22Rv1 (cell line): ENCODE measurements at regions not wholly inside any gene's neighbourhood (a gene's known extent, or its start where the extent isn't known, plus 50 kb on each side); places are given as distances from the start of the nearest gene placed in this dataset.

Source experiments
- CTCF ChIP-seq: fragments of 450-650 bp; IDR thresholded peaks from 2 replicates; pipeline ENCODE4 v1.5.1; 2017; ENCODE audit warnings: mild to moderate bottlenecking
- ZFX ChIP-seq: fragments of 450-650 bp; IDR thresholded peaks from 2 replicates; pipeline ENCODE4 v1.6.1; 2017; ENCODE audit warnings: antibody characterized with exemption, borderline replicate concordance

GRCh38 chr10:113411456-113411855 is 141.4 kb upstream of the HABP2 start:
- TF ChIP-seq CTCF (no peak), ZFX (no peak)
